GM19099 (cell line): ENCODE measurements at regions not wholly inside any gene's neighbourhood (a gene's known extent, or its start where the extent isn't known, plus 50 kb on each side); places are given as distances from the start of the nearest gene placed in this dataset.
A peak's percentile ranks its signal among the peaks of the same experiment; 100 is the strongest.

ENCODE experiments used
- POLR2A ChIP-seq: IDR thresholded peaks from 3 replicates; pipeline ENCODE4 v1.6.1; 2011; ENCODE audit warnings: low read depth; ENCODE audit not compliant: insufficient read length; ENCODE audit errors: extremely low read depth

- no peak for TF ChIP-seq POLR2A
Observed at GRCh38 chr11:86141727-86142126, 72.8 kb upstream of the PICALM start.

GRCh38 chr11:86140334-86140990 lies 71.6 kb upstream of the PICALM start:
- TF ChIP-seq POLR2A = no peak

GRCh38 chr11:86138958-86139357 lies 70.1 kb upstream of the PICALM start:
- peak; percentile 33 for TF ChIP-seq POLR2A

- no peak for TF ChIP-seq POLR2A
Observed at GRCh38 chr11:86136538-86136937, 67.7 kb upstream of the PICALM start.

GRCh38 chr11:86135319-86135714 lies 66.4 kb upstream of the PICALM start:
- TF ChIP-seq POLR2A = no peak

DNA sequence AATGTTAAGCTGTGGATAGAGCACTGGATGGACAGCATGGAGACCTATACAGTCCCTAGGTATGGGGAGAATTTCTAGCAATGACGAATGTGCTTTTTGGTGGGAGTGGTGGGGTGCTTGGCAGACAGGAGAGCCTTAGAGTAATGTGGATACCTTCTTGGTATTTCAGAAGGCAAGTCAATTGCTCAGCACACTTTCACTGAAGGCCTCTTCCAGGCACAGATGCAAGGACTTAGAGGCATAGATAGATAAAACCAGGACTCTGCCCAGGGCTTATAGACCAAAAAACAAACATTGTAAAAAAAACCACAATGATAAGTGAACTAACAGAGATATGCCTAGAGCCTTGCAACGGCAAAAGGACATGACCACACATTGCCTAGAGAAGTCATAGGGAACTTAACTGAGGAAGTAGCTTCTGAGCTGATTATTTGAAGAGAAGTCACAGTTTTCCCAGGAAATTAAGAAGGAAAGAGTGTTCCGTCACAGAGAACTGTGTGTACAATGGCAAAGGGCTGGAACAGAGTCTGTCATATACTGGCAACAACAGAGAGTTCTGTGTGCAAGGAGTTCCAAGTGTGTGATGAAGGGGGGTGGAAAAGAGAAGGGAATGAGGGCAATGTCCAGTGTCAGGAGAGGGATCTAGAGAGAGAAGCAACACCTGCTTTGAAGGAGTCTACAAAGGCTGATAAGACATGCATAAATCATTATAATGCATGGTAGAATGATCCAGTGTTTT lies 65.9 kb upstream of the PICALM start:
- TF ChIP-seq POLR2A = no peak

- TF ChIP-seq POLR2A = no peak
Observed at GRCh38 chr11:86132667-86133249, 63.9 kb upstream of the PICALM start.

DNA sequence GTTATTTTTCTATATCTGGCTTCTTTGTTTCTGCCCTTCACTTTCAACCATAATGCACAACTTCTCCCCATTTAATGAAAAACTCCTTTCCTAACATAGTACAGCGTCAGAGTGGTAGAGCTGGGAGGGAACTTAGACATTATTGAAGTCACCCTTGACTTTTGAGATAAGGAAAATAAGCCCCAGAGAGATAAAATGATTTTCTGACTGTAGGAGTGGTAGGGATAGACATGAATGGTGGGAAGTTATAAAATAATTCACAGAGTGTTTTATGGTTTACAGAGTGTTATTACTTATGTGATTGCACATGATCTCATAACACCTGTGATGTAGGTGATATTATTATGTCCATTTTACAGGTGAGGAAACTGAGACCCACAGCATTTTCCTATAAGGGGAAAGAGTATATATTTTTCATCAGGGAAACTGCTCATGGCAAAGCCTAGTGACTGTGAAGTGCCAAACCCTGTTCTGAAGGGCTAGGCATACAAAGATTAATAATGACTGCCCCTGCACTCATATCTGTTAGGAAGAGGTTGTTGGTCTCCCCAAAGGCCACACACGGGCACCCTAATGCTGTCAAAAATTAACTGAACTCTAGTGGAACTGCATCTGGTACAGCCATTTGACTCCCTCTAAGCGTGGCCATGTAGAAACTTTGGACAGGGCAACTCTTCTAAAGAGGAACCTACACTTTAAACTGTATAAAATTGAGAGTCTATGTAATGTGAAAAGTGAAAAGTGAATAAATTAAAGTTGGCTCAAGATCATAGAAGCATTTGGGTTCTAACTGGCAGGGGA lies 61.1 kb upstream of the PICALM start:
- no peak for TF ChIP-seq POLR2A

GRCh38 chr11:86128914-86129313 lies 60.0 kb upstream of the PICALM start:
- no peak for TF ChIP-seq POLR2A

- TF ChIP-seq POLR2A = no peak
Observed at GRCh38 chr11:86126862-86127261, 58.0 kb upstream of the PICALM start.

DNA sequence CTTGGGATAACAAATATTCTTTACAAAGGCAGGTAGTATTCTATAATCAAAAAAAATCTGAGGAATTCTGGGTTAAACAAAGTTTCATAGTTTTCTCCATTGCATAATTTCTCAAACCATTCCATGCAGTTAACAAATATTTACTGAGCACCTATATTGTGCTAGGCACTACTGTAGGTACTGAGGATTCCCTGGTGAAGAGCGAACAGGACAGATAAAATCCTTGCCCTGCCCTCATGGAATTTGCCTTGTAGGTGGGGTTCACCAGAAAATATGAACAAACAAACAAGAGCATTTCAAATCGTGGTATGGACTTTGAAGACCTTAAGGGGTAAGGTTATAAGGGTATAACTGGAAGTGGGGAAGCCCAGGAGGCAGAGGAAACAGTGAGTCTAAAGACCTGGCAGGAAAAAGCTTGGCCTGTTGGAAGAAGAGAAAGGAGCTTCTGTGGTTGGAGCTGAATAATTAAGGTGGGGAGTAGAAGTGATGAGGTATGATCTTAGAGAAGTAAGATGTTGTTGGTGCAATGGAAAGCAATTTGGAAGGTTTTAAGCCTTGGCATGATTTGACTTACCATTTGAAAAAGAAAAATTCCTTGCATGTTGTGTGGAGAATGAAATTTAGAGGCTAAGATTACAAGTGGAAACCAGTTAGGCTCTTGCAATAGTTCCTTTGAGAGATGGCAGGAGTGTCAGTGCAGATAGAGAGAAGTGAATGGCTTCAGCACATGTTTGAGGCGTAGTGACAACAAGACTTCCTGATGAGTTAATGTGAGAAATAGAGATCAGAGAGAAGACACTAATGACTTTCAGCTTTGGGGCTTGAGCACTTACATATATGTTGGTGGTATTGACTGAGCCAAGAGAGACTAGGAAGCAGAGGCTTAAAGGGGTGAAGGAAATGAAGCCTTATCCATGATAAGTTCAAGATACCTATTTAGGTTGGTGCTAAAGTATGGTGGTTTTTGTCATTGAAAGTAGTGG lies 55.7 kb upstream of the PICALM start:
- no peak for TF ChIP-seq POLR2A

DNA sequence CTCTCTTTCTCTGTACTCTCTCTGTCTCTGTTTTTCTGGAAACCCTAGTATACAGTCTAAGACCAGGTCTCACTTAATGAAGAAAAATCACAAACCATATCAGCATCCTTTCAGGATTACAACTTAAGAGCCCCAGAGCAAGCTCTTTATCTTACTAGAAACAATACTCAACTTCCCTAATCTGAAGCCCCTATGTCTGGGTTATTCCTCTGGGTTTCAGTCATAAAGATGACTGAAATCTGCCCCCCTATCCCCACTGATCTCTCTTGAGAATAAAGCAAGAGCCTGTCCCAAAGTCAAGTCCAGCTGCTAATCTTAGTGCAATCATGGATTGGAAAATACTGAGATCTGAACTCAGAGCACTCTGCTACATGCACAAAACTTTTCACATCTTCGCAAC lies 53.9 kb upstream of the PICALM start:
- TF ChIP-seq POLR2A = no peak

GRCh38 chr11:86120807-86121206 lies 51.9 kb upstream of the PICALM start:
- peak; percentile 41 for TF ChIP-seq POLR2A

DNA sequence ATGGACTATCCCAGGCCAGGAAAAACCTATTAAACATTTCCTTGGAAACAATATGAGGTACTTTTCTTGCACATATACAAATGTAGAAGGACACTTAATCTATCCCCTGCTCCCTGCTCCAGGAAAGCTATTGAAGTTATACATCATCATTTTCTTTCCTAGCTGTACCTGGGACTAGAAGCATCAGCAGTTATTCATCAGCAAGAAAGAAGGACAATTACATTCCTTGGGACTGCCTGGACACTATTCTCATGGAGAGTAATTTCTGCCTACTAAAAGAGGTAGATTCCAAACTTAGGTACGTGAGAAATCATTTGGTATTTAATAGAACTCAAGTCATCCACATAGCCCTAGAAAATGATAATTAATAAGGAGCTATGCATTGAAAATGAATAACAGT lies 51.0 kb upstream of the PICALM start:
- no peak for TF ChIP-seq POLR2A
